ENCODE measurements at regions not wholly inside any gene's neighbourhood (a gene's known extent, or its start where the extent isn't known, plus 50 kb on each side); places are given as distances from the start of the nearest gene placed in this dataset.
"Not testable (repeated sequence)": the region's sequence is repeated elsewhere in the genome, so short reads cannot be mapped to it uniquely, and the experiment has no call there.

DNA sequence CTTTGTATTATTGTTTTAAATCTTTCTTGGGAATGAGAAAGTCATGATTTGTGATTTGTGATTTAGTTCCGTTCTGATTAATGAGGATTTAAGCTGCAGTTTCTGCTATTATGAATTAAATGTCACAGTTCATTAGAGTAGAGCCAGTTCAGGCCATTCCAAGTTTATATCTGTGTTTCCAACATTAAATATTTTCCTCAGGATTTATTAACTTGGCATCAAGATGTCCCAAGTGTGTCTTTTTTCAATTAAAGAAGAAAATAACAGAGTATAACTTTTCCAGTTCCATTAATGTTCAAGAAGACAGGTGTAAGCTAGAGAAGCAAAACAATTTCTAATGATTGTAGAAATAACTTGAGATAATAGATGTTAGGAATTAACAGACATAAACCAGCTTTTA is 1183.2 kb upstream of the CELF2 start:
- DNase-seq (ENCODE audit: low read depth) = no peak
- Histone ChIP-seq H3K9me3 (ENCODE audit: control insufficient read depth, low read length) (no peaks in the 10 kb centered on the region), H3K4me3 (ENCODE audit: low read length) (no peak overlapping the region), H3K4me1 (ENCODE audit: control insufficient read depth, insufficient read depth, low read length) (no peaks in the 10 kb centered on the region), H3K27me3 (replicated peaks; ENCODE audit: control insufficient read depth, insufficient read depth, low read length) (no peaks in the 10 kb centered on the region), H3K9ac (ENCODE audit: low read length) (no peak overlapping the region), H3K36me3 (ENCODE audit: control insufficient read depth, insufficient read depth, low read length, severe bottlenecking) (no peaks in the 10 kb centered on the region)

DNA sequence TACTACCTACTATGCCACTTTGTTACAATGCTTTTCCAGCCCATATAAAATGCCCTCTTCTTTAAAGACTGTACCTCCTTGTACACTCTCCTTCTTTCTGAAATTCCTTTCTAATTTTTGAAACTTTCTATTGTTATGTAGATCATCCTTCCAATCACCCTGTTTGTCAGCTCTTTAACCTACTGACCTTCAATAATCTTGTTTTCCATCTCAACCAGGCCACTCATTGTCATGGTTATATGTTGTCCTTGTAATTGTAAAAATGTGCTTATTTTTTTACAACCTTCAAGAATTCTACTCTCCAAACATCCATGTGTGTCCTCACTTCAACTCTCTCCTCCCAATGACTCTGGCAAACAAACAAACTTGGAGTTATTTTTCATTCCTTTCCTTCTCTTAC is 1172.6 kb upstream of the CELF2 start:
- Histone ChIP-seq H3K36me3 (ENCODE audit: control insufficient read depth, insufficient read depth, low read length, severe bottlenecking) (no peaks in the 10 kb centered on the region), H3K9me3 (ENCODE audit: control insufficient read depth, low read length) (peaks cover 16% of the 10 kb centered on the region), H3K4me1 (ENCODE audit: control insufficient read depth, insufficient read depth, low read length) (no peaks in the 10 kb centered on the region), H3K9ac (ENCODE audit: low read length) (no peak overlapping the region), H3K27me3 (replicated peaks; ENCODE audit: control insufficient read depth, insufficient read depth, low read length) (no peaks in the 10 kb centered on the region), H3K4me3 (ENCODE audit: low read length) (no peak overlapping the region)
- no peak for DNase-seq (ENCODE audit: low read depth)

DNA sequence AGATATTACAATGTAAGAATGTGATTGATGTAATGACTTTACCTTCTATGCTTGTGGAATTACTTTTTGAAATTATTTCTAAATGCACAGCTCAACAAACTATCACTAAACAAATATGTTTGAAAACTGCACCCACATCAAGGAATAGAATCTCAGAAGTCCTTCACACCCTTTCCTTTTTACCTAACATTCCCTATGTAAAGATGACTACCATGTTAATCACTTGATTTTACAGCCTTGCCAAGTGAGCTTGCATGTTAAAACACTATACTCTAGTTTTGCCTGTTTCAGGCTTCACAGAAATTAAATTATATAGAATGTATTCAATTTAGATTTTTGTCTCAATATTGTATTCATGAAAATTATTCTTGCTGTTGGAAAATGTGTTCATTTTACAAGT is 1169.4 kb upstream of the CELF2 start:
- Histone ChIP-seq H3K9me3 (ENCODE audit: control insufficient read depth, low read length) (peaks cover 37% of the 10 kb centered on the region), H3K4me3 (ENCODE audit: low read length) (no peak overlapping the region), H3K27me3 (replicated peaks; ENCODE audit: control insufficient read depth, insufficient read depth, low read length) (no peaks in the 10 kb centered on the region), H3K36me3 (ENCODE audit: control insufficient read depth, insufficient read depth, low read length, severe bottlenecking) (no peaks in the 10 kb centered on the region), H3K9ac (ENCODE audit: low read length) (no peak overlapping the region), H3K4me1 (ENCODE audit: control insufficient read depth, insufficient read depth, low read length) (no peaks in the 10 kb centered on the region)
- no peak for DNase-seq (ENCODE audit: low read depth)

DNA sequence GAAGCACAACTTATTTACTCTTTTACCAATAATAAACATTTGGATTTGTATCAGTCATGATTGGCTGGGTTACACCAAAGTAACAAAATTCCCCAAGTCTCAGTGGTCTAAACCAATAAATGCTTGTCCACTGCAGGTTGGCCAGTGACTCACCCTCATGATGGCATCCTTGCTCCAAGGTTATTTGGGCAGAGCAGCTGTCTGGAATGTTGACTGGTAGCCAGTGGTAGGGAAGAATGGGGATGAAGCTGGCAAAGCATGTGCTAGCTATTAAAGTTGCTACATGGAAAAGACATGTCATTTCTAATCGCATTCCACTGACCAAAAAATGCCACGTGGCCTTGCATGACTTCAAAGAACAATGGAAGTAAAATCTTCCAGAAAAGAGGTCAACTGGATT is 1168.7 kb upstream of the CELF2 start:
- no peak for DNase-seq (ENCODE audit: low read depth)
- H3K4me1 ChIP-seq (ENCODE audit: control insufficient read depth, insufficient read depth, low read length) = peaks cover 4% of the 10 kb centered on the region
- no peaks in the 10 kb centered on the region for H3K27me3 ChIP-seq (replicated peaks; ENCODE audit: control insufficient read depth, insufficient read depth, low read length)
- no peaks in the 10 kb centered on the region for H3K36me3 ChIP-seq (ENCODE audit: control insufficient read depth, insufficient read depth, low read length, severe bottlenecking)
- H3K4me3 ChIP-seq (ENCODE audit: low read length) = no peak overlapping the region
- H3K9ac ChIP-seq (ENCODE audit: low read length) = no peak overlapping the region
- peaks cover 37% of the 10 kb centered on the region for H3K9me3 ChIP-seq (ENCODE audit: control insufficient read depth, low read length)

DNA sequence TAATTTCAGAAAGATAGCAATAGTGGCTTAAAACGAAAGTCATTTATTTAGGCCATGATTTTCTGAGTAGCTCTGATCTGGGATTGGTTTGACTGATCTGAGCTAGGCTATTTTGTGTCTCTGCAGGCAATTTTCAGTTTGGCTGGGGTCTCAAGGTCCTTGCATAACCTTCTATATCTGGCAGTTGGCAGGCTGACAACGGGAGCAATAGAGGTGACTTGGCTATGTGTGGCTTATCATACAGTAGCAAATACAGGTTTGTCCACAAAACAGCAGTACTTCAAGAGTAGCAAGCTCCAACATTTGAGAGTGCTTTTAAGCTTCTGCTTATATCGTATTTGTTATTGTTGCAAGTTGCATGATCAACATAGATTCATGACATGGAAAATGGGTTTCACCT is 1167.3 kb upstream of the CELF2 start:
- H3K4me3 ChIP-seq (ENCODE audit: low read length) = no peak overlapping the region
- no peaks in the 10 kb centered on the region for H3K27me3 ChIP-seq (replicated peaks; ENCODE audit: control insufficient read depth, insufficient read depth, low read length)
- DNase-seq (ENCODE audit: low read depth) = no peak
- H3K9me3 ChIP-seq (ENCODE audit: control insufficient read depth, low read length) = peaks cover 24% of the 10 kb centered on the region
- H3K36me3 ChIP-seq (ENCODE audit: control insufficient read depth, insufficient read depth, low read length, severe bottlenecking) = no peaks in the 10 kb centered on the region
- peaks cover 4% of the 10 kb centered on the region for H3K4me1 ChIP-seq (ENCODE audit: control insufficient read depth, insufficient read depth, low read length)
- no peak overlapping the region for H3K9ac ChIP-seq (ENCODE audit: low read length)

DNA sequence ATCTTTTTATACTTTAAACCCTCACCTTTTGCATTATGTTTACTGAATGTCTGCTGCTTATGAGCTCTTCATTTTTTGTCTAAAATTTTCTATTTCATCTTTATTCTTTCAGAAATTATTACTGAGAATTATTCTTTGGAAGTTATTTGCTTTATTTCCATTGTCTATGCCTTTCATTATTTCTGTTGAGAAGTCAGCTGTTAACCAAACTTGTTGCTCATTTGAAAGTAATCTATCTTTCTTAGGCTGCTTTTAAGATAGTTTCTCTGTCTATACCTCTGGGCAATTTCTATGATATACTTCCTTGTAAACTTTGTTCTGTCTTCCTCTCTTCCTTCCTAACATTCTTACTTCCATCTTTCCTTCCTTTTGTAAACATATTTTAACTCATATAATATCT is 1165.9 kb upstream of the CELF2 start:
- H3K27me3 ChIP-seq (replicated peaks; ENCODE audit: control insufficient read depth, insufficient read depth, low read length) = no peaks in the 10 kb centered on the region
- H3K36me3 ChIP-seq (ENCODE audit: control insufficient read depth, insufficient read depth, low read length, severe bottlenecking) = no peaks in the 10 kb centered on the region
- H3K9me3 ChIP-seq (ENCODE audit: control insufficient read depth, low read length) = peaks cover 24% of the 10 kb centered on the region
- DNase-seq (ENCODE audit: low read depth) = no peak
- H3K4me3 ChIP-seq (ENCODE audit: low read length) = no peak overlapping the region
- peaks cover 4% of the 10 kb centered on the region for H3K4me1 ChIP-seq (ENCODE audit: control insufficient read depth, insufficient read depth, low read length)
- no peak overlapping the region for H3K9ac ChIP-seq (ENCODE audit: low read length)

DNA sequence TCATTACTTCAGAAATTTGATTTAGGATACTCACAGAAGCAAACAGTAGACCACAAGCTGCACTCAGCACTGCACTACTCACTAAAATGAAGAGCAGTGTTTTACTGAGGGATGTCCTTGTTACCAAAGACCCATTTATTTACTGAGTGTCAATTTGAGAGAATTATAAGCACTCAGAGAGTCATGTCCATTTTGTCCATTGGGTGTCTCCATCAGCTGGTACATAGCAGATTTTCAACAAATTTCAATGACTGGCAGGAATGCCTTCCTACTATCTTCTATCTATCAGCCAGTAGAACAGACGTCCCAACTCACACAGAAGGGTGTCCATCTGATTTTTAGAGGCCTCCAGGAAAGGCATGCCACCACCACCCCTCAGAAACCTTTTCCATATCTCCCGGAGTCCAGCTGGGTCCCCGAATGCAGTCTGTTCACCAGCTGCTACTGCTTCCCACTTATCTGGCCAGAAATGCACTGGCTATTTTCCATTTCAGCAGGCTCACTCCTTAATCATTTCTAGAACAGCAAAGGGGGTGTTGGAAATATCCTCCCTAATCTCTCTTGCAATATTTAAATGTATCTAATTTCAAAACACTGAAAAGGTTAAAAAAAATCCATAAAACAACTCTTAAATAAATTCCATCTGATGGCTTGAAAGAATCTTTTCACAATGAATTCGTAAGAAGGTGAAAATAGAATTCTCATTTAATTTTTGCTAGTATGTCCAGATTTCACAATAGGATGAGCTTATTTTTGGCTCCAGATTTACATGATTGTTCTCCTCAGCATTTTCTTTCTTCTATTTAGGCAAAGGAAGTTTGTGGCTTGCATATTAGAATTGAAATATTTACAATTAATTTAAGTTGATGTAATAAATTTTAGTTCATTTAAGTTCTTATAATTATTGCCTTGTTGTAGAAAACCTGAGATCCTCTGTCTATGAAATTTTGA is 1164.0 kb upstream of the CELF2 start:
- H3K36me3 ChIP-seq (ENCODE audit: control insufficient read depth, insufficient read depth, low read length, severe bottlenecking) = no peaks in the 10 kb centered on the region
- H3K9me3 ChIP-seq (ENCODE audit: control insufficient read depth, low read length) = peaks cover 24% of the 10 kb centered on the region
- no peak for DNase-seq (ENCODE audit: low read depth)
- peaks cover 4% of the 10 kb centered on the region for H3K4me1 ChIP-seq (ENCODE audit: control insufficient read depth, insufficient read depth, low read length)
- H3K9ac ChIP-seq (ENCODE audit: low read length) = no peak overlapping the region
- no peak overlapping the region for H3K4me3 ChIP-seq (ENCODE audit: low read length)
- no peaks in the 10 kb centered on the region for H3K27me3 ChIP-seq (replicated peaks; ENCODE audit: control insufficient read depth, insufficient read depth, low read length)

DNA sequence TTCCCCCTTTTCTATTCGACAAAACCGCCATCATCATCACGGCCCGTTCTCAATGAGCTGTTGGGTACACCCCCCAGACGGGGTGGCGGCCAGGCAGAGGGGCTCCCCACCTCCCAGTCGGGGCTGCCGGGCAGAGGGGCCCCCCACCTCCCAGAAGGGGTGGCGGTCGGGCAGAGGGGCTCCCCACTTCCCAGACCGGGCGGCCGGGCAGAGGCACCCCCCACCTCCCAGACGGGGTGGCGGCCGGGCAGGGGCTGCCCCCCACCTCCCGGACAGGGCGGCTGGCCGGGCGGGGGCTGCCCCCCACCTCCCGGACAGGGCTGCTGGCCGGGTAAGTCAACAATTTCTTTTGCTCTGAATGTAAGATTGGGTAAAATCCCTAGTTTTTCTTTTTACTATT is 1162.2 kb upstream of the CELF2 start:
- H3K4me1 ChIP-seq (ENCODE audit: control insufficient read depth, insufficient read depth, low read length); H3K27me3 ChIP-seq (replicated peaks; ENCODE audit: control insufficient read depth, insufficient read depth, low read length); H3K36me3 ChIP-seq (ENCODE audit: control insufficient read depth, insufficient read depth, low read length, severe bottlenecking); DNase-seq (ENCODE audit: low read depth); H3K9ac ChIP-seq (ENCODE audit: low read length); H3K4me3 ChIP-seq (ENCODE audit: low read length): not testable (repeated sequence)
- H3K9me3 ChIP-seq (ENCODE audit: control insufficient read depth, low read length) = peaks cover 23% of the 10 kb centered on the region

DNA sequence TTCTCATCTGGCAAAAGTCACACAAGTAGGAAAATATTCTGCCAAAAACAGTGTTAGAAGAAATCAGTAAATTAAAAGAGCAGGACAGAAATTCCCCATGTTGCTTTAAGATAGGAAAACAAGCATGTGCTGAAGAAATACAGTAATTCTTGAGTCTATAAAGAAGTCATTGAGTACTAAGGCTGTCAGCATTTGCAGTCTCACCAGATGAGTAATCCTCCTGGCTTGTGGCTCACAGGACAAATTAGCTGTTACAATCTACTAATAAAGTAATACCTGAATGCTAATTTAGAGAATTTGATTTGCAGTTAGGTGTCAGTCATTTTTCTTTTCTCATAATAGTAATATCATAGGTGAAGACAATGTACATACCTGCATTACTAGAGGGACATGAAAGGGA is 1158.9 kb upstream of the CELF2 start:
- no peak overlapping the region for H3K9ac ChIP-seq (ENCODE audit: low read length)
- DNase-seq (ENCODE audit: low read depth) = no peak
- H3K27me3 ChIP-seq (replicated peaks; ENCODE audit: control insufficient read depth, insufficient read depth, low read length) = no peaks in the 10 kb centered on the region
- peaks cover under 1% of the 10 kb centered on the region for H3K4me1 ChIP-seq (ENCODE audit: control insufficient read depth, insufficient read depth, low read length)
- H3K9me3 ChIP-seq (ENCODE audit: control insufficient read depth, low read length) = no peaks in the 10 kb centered on the region
- H3K4me3 ChIP-seq (ENCODE audit: low read length) = no peak overlapping the region
- H3K36me3 ChIP-seq (ENCODE audit: control insufficient read depth, insufficient read depth, low read length, severe bottlenecking) = no peaks in the 10 kb centered on the region

DNA sequence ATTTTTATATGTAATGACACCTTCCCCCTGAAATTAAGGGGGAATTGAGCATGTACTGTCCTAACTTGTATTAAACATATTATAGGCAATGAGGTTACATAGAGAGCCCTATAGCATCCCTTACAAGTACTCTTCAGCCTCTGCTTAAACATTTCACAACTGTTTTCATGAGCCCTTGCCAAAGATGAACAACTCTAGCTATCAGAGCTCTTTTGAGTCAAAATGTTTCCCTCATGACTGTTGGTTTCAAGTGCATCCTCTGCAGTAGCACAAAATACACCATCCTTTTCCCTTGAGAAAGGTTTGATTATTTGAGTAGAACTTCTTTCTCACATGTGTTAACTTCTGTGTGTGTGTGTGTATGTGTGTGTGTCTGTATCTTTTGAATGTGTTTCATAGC is 1157.6 kb upstream of the CELF2 start:
- no peaks in the 10 kb centered on the region for H3K9me3 ChIP-seq (ENCODE audit: control insufficient read depth, low read length)
- H3K4me1 ChIP-seq (ENCODE audit: control insufficient read depth, insufficient read depth, low read length) = no peaks in the 10 kb centered on the region
- no peak for DNase-seq (ENCODE audit: low read depth)
- no peak overlapping the region for H3K4me3 ChIP-seq (ENCODE audit: low read length)
- no peak overlapping the region for H3K9ac ChIP-seq (ENCODE audit: low read length)
- no peaks in the 10 kb centered on the region for H3K27me3 ChIP-seq (replicated peaks; ENCODE audit: control insufficient read depth, insufficient read depth, low read length)
- no peaks in the 10 kb centered on the region for H3K36me3 ChIP-seq (ENCODE audit: control insufficient read depth, insufficient read depth, low read length, severe bottlenecking)

DNA sequence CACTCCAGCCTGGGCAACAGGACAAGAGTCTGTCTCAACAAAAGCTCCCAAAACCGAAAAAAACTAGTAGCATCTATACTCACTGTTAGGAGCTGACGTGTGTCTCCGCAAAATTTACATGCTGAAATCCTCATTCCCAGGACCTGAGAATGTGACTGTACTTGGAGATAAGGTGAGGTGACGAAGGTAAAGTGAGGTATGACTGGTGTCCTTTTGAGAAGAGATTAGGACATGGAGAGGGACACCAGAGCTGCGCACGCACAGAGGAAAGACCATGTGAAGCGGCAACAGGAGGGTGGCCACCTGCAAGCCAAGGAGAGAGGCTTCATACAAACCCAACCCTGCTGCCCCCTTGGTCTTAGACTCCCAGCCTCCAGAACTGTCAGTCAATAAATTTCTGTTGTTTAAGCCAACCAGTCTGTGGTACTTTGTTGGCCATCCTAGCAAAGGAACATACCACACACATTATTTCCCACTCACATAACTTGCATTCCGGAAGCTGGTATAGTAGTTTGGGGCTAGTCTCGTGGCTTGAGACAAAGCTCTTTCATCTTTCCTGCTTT is 1154.0 kb upstream of the CELF2 start:
- DNase-seq (ENCODE audit: low read depth) = no peak

More for the DNA sequence above, 1154.0 kb upstream of the CELF2 start:
- Histone ChIP-seq H3K27me3 (replicated peaks; ENCODE audit: control insufficient read depth, insufficient read depth, low read length) (no peaks in the 10 kb centered on the region), H3K4me1 (ENCODE audit: control insufficient read depth, insufficient read depth, low read length) (no peaks in the 10 kb centered on the region), H3K36me3 (ENCODE audit: control insufficient read depth, insufficient read depth, low read length, severe bottlenecking) (no peaks in the 10 kb centered on the region), H3K4me3 (ENCODE audit: low read length) (no peak overlapping the region), H3K9ac (ENCODE audit: low read length) (no peak overlapping the region), H3K9me3 (ENCODE audit: control insufficient read depth, low read length) (peaks cover 3% of the 10 kb centered on the region)
